HG02943 (cell line): ENCODE measurements at regions not wholly inside any gene's neighbourhood (a gene's known extent, or its start where the extent isn't known, plus 50 kb on each side); places are given as distances from the start of the nearest gene placed in this dataset.

ENCODE experiments used
- ATAC-seq: cut with Tn5 transposase; IDR thresholded peaks from one replicate; pipeline ENCODE4 v1.9.1; 2021; ENCODE audit warnings: mild to moderate bottlenecking, low read depth, moderate library complexity; ENCODE audit not compliant: unreplicated experiment

GRCh38 chr13:43983373-43983772, 103.7 kb downstream of the LACC1 start:
- ATAC-seq, result no peak

DNA sequence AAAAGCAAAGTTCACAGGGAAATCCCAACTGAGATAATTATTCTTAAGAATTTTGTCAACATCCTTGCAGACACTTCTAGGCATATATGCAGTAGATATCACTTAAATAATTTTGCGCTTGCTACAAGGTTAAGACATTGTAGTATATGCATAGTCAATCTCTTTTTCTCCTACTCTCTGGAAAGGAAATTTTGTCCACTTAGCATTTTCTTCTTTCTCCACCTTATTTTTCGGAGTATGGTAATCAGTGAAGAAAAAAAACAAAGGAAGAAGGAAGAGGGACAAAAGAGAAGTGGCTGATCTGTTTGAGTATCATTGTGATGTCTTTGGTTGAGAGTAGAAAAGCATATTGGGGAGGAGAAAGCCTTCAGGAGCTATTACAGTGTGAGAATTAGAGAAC, 104.6 kb downstream of the LACC1 start:
- ATAC-seq, result no peak

DNA sequence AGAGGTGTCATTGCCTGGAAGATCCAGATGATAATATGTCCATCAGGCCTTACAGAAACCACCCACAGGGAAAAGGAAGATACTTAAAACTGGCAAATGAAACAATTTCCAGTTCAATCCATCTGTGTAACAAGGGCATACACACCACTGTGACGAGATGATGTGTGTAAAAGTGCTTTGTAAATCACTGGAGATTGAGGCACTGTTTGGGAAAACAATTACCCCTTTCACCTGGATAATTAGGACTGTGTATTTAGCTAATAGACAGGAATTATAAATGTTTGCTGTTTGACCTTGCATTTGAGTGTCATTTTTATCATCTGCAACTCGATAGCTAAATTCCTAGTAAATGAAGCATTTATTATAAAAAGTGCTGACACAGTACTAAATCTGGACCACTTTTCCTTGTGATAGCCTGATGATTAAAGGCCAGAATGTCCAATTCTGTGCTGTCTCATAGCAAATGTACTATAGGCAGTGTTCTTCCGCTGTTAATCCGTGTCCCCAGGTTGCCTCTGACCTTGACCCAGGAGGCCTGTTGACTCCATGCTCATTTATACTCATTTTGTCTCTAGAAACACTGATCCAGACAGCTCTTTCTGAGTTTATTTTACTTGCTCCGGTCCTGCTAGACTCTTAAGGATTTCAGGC, 105.8 kb downstream of the LACC1 start:
- no peak for ATAC-seq

GRCh38 chr13:43986421-43986981, 106.8 kb downstream of the LACC1 start:
- ATAC-seq, result no peak

DNA sequence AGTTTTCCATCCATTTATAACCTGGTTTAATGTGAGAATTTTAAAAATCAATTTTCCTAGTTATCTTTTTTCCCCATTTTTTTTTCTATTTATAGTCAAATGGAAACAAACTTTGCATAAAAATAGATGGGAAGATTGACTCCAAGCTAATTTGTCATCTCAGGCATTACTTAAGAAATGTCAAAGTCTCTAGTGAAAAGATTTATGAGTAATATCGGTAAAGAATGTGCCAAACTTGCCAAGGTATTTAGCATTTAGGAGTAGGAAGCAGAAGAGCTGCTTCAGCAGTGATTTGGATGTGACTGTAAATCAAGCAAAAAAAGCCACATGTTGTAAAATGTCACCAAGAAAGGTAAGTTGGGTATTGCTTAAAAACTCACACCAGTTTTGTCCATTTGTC, 108.6 kb downstream of the LACC1 start:
- no peak for ATAC-seq

DNA sequence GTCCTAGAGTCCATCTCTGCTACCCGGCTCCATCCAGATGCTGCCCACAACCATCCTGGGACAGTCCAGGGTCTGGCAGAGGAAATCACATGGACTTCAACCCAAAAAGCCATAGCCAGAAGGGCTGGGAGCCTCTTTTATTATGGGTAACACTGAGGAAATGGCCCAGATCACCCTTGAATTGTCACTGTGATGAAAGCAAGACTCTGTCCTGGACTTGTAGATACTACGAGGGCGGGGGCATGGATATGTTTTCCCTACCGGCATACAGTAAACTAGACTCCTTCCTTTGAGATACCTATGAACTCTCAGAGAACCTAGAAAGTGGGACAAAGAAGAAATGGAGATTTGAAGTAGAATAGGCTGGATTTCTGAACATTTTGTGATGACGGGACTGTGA, 110.3 kb downstream of the LACC1 start:
- no peak for ATAC-seq

DNA sequence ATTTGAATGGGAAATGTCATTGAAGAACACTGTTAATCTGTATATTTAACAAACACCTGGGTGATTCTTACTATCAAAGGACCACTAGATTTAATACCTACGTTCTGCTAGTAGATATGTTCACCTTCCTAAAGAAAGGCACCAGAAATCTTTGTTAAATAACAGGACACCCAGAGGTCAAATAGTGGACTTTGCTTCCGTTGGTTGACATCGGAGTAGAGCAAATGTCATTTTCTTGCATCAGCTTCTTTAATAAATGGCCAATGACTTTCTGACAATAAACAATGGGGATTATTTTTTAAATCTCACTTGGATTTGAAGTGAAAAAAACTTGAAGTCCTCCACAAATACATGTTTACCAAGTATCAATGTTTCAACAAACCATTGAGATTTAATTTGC, 111.1 kb downstream of the LACC1 start:
- ATAC-seq, result no peak

- ATAC-seq, result no peak
These were observed 112.1 kb downstream of the LACC1 start for GRCh38 chr13:43991773-43992201.

- ATAC-seq, result no peak
These were observed 112.5 kb downstream of the LACC1 start for GRCh38 chr13:43992211-43992610.

- ATAC-seq, result no peak
These were observed 115.5 kb downstream of the LACC1 start for GRCh38 chr13:43994999-43995859.

DNA sequence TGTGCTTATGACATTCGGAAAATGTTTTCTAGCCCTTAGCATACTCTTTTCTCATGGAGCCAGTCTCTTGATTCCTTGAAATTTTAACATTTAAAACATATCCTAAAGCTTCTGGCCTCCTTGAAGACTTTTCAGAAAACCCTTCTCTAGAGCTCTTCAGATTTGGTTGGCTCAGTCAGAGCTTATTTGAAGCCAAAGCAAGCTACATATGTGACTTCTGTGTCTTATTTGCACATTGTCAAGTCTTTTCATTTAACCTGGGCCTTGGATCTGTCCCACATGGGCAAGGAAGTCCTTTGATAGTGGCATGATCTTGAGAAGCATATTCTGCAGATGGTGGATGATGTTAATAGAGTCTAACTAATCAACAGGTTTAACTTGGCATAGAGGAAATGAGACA, 116.5 kb downstream of the LACC1 start:
- ATAC-seq, result no peak

GRCh38 chr13:44003481-44003880, 123.8 kb downstream of the LACC1 start:
- no peak for ATAC-seq

DNA sequence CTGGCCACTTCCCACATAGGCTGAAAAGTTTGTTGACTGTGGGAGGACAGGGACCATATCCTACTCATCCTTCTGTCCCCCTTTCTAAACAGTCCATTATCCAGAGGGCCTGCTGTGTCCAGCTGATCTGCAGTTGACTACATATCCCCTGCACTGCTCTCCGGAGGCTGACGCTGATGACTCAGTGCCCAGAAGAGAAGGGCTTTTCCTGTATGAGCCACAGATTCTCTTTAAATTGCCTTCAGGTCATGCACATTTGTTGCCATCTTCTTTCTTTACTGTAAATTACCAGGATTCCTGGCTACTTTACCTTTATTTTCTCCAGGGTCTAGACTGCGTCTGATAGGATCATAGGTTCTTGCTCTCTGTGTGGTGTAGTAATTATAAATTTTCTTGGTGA, 125.2 kb downstream of the LACC1 start:
- ATAC-seq, result no peak

DNA sequence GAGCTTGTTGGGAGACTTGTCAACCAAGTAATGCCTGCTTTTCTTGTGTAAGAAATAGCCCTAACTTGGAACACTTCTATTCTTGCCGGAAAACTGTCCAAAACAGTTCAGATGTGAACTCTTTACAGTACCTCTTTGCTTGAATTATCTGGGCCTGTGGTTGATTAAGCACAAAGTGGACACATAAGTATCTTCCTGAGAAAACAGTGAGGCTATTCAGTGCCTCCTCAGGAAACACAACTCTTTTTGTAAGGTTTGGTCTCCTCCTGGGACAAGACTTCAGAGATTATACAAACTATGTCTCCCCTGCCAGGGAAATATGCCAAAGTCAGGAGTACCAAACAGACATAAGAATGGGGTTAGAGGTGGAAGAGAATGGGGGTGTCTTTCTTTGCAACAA, 127.7 kb downstream of the LACC1 start:
- ATAC-seq, result no peak

DNA sequence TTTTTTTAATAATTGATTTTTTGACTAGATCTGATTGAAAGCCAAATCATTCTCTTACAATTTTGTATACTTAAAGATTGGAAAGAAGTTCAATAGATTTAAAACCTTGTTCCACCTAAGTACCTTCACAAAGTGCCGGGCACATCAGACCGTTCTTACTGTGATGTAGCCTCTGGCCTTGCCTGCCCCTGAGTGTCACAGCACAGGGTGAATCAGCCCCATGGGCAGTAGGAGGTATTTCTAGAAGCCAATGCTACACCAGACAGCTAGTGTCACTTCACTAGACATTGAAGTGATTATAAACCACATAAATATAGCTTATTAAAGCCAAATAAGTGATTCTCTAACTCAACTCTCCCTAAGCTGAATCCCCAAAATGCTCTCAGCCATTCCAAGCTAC, 131.3 kb downstream of the LACC1 start:
- ATAC-seq, result no peak

DNA sequence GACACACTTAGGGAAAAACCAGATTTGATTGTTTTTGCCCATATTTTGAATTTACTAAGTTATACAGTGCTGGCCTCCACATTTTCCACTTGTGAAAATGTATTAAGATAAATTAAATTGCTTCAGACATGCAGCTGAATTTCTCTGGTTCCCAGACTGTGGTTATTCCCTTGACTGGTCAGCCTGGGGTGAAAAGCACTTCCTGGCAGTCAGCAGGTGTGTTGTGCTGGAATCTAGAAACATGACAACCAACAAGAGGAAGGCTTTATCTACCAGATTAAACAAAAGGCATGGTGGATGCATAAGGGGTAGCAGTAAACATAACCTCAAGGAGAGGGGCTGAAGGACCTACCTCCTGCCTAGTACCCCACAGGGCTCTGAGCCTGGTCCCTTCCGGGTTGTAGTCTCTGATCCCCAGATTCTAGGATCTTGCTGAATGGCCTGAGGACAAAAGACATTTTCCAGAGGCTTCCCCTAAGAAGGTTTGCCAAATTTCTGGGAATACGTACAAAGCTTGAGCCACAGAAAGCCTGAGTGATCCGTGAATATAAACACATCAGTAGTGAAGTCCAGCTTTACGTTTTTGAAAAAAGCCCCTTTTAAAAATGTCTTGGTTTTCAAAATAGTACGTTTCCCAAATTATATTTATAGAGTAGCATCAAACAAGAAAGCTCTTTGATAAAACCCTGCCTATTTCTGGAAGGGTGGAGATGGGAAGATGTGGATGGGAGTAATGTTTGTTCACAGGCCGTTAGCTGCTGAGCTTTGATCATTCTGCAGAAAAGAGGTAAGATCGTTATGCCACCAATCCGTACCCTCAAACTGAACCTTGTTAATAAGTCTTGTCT, 133.4 kb downstream of the LACC1 start:
- no peak for ATAC-seq

DNA sequence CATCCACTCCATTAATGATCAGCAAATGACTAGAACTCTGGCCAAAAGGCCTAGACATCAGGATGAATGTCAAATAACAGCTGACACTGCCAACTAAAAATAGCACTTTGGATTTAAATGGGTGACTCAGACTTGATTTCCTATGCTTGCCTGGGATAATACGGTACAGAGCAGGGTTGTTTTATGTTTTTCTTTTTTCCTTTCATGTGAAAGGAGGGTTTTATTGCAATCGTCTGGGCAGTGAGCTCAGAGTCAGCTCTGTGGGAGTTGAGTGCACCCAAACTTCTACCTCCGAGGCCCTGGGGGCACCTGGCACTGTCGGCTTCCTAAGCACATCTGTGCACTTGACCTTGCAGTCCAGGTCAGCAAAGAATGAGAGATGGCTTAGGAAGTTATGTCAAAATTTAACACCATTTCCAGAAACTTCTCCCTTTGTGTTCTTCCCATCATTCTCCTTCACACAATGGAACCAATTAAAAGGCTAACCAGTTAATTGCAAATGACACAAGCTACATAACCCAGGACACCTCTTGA, 134.1 kb downstream of the LACC1 start:
- no peak for ATAC-seq

- ATAC-seq, result no peak
These were observed 134.8 kb downstream of the LACC1 start for GRCh38 chr13:44014501-44014900.

DNA sequence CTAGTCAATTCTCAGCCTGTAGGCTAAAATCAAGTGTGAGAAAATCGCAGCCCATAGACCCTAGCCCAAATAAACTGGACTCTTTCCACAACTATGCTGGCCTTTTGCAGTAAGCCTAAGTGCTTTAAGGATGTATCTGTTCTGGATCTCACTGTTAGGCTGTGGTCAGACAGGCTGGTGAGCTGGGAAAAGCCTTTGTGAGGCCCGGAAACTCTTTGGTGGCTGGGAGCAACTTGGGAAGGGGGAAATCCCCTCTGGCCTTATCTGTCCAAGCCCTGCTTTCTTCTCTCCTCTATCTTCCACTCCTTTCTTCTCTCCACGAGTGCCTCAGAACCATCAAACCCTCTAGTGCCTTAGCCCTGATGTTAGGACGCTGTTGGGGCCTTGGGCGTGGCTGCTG, 135.4 kb downstream of the LACC1 start:
- no peak for ATAC-seq

DNA sequence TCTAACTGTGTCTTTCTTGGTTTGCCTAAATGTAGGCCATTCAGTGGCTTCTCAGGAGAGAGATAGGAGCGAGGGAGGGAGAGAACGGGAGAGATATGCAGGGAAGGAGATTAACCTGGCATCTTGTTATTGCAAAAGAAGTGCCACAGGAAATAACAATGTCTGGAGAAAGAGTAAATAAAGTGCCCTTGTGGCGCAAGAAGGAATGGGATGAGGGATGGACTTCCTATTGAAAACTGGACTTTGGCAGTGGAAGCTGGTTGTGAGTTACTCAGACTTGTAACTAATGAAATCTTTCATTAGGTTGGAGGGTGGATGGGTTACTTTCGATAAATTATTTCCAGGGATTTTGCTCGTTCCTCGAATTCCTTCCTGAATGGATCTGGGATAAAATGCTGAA, 136.1 kb downstream of the LACC1 start:
- no peak for ATAC-seq
